GM23338 (cell line): ENCODE measurements at regions not wholly inside any gene's neighbourhood (a gene's known extent, or its start where the extent isn't known, plus 50 kb on each side); places are given as distances from the start of the nearest gene placed in this dataset.

Experiments used
- CREB1 ChIP-seq: fragments of 250-450 bp; sonication (Bioruptor Pico); IDR thresholded peaks from 2 replicates; pipeline ENCODE4 v1.5.0; 2020; ENCODE audit warnings: low read depth, mild to moderate bottlenecking, moderate library complexity
- CTCF ChIP-seq, 2 experiments: fragments of 200-600 bp in 1 of 2; sonication (generic) in 1 of 2; conservative IDR thresholded peaks; 2 replicates each; pipeline versions ENCODE4 v1.5.1 to v1.6.1; 2016 to 2017; ENCODE audit warnings: antibody characterized with exemption in 2 of 2, low read depth in 2 of 2, mild to moderate bottlenecking in 2 of 2, moderate library complexity in 1 of 2
- EZH2 ChIP-seq: fragments of 200-600 bp; sonication (generic); IDR thresholded peaks from one replicate; pipeline ENCODE4 v1.8.0; 2017; ENCODE audit warnings: antibody characterized with exemption, mild to moderate bottlenecking, low read depth; ENCODE audit not compliant: unreplicated experiment
- JUNB ChIP-seq: IDR thresholded peaks from one replicate; pipeline ENCODE4 v1.6.1; 2016; ENCODE audit warnings: antibody characterized with exemption; ENCODE audit not compliant: unreplicated experiment
- POLR2AphosphoS5 ChIP-seq: IDR thresholded peaks from 2 replicates; pipeline ENCODE4 v1.6.1; 2016; ENCODE audit warnings: antibody characterized with exemption, low read depth

GRCh38 chr9:129245276-129245675, 67.2 kb upstream of the IER5L start:
- TF ChIP-seq CTCF (conservative IDR thresholded peaks at IDR 0.05; ENCODE audit: low read depth in 2 of 2) (no peak), EZH2 (no peak), JUNB (no peak), POLR2AphosphoS5 (no peak), CREB1 (CRISPR knock-in tag) (no peak)
